ENCODE measurements at regions not wholly inside any gene's neighbourhood (a gene's known extent, or its start where the extent isn't known, plus 50 kb on each side); places are given as distances from the start of the nearest gene placed in this dataset.

DNA sequence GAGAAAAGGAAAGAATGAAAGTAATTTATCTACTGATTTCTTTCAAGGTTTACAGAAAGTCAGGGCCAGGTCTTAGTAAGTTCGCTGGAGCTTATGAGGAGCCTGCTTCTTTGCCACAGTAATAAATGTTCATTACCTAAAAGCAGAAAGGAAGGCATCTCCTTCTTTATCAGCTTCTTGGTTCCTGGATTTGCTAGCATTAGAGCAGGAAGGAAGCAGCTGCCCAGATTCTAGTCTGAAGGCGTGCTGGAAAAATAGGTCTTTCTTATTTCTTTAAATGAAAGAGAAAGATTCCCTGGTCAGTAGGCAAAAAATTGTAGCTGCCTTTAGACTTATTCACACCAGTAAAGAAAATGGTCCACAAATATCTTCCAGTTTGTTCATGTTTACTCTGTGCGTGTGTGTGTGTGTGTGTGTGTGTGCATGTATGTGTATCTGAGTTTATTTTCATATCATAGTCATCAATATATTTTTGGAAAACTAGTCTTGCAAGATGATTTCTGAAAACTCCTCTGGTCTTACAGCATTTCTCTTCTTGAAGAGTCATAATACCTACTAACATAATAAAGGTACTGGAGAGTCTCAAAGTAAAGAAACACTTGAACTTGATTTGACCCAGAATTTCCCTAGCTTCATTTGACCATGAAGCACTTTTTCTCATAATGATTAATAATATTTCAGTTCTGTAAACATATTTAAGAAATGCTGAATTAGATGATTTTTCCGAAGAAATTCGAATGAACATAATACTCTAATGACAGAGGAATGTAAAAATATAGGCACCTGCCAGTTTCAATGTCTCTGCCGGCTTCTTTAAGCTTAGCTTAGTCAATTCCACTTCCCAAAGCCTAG, 255.3 kb upstream of the ZPLD1 start:
- TF ChIP-seq, protein P1, sequence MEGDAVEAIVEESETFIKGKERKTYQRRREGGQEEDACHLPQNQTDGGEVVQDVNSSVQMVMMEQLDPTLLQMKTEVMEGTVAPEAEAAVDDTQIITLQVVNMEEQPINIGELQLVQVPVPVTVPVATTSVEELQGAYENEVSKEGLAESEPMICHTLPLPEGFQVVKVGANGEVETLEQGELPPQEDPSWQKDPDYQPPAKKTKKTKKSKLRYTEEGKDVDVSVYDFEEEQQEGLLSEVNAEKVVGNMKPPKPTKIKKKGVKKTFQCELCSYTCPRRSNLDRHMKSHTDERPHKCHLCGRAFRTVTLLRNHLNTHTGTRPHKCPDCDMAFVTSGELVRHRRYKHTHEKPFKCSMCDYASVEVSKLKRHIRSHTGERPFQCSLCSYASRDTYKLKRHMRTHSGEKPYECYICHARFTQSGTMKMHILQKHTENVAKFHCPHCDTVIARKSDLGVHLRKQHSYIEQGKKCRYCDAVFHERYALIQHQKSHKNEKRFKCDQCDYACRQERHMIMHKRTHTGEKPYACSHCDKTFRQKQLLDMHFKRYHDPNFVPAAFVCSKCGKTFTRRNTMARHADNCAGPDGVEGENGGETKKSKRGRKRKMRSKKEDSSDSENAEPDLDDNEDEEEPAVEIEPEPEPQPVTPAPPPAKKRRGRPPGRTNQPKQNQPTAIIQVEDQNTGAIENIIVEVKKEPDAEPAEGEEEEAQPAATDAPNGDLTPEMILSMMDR (conservative IDR thresholded peaks at IDR 0.05 in 1 of 2, IDR thresholded peaks at IDR 0.05 in 1 of 2; ENCODE audit: low read depth in 1 of 2, low read length in 2 of 2), result no peak
- no peak for TF ChIP-seq EZH2 (IDR thresholded peaks at IDR 0.05; ENCODE audit: low read length, missing control alignments)
- DNase-seq (ENCODE audit: low read depth in 2 of 2), result peak; percentile 31 to 63
- Histone ChIP-seq H3K9me3 (ENCODE audit: control insufficient read depth, insufficient read depth, low read depth, low read length) (no peaks in the 10 kb centered on the region), H3K9ac (ENCODE audit: insufficient read depth, low read length) (peak overlapping the region; percentile 24), H3K4me3 (replicated peaks in 1 of 4; ENCODE audit: control extremely low read depth in 1 of 4, insufficient read depth in 1 of 4, low read depth in 3 of 4, low read length in 4 of 4) (no peak overlapping the region), H3K79me2 (ENCODE audit: control insufficient read depth, insufficient read depth, low read length) (no peaks in the 10 kb centered on the region), H3K36me3 (ENCODE audit: control insufficient read depth, insufficient read depth, low read length) (no peaks in the 10 kb centered on the region), H3K4me2 (ENCODE audit: extremely low read depth, insufficient read depth, low read length) (peak overlapping the region; percentile 40), H3K27me3 (ENCODE audit: control insufficient read depth, insufficient read depth, low read length) (no peaks in the 10 kb centered on the region), H4K20me1 (ENCODE audit: control insufficient read depth, extremely low read depth, insufficient read depth, low read length) (no peaks in the 10 kb centered on the region), H3K27ac (ENCODE audit: insufficient read depth, low read length) (peak overlapping the region; percentile 76), H3K4me1 (ENCODE audit: control insufficient read depth, extremely low read depth, insufficient read depth, low read length) (peaks cover 11% of the 10 kb centered on the region), H2AFZ (ENCODE audit: low read length) (peak overlapping the region; percentile 62)

DNA sequence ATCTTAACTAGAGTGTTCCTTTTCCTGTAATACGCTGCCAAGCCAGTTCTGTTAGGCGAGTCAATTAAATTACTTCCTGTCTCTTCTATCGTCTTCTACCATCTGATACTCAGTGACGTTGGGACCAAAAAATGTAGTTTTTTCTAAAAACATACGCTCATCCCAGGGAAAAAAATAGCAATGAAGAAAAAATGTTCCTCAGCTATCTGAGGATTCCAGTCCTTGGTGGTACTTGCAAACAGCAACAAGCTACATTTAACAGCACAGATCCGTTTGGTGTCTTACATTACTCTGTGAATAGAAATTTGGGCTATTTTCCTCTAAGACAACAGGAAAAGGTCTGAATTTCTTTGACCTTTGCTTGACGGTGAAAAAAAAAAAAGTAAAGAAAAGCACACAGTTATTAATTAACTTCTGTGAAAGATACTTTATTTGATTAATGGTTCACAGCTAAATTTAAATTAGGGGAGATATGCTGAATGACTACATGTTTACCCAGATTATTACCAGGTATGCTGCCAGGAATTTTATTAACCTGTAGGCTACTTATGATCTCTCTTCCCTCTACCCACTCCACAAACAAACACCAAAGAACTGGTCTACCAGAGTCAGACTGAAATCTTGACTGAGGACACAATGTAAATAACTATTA, 254.4 kb upstream of the ZPLD1 start:
- H3K79me2 ChIP-seq (ENCODE audit: control insufficient read depth, insufficient read depth, low read length), result no peaks in the 10 kb centered on the region
- peak overlapping the region; percentile 76 for H3K27ac ChIP-seq (ENCODE audit: insufficient read depth, low read length)
- peak overlapping the region; percentile 34 for H3K4me2 ChIP-seq (ENCODE audit: extremely low read depth, insufficient read depth, low read length)
- peak; percentile 82 to 94 for DNase-seq (ENCODE audit: low read depth in 2 of 2)
- no peak overlapping the region for H3K9ac ChIP-seq (ENCODE audit: insufficient read depth, low read length)
- H3K9me3 ChIP-seq (ENCODE audit: control insufficient read depth, insufficient read depth, low read depth, low read length), result no peaks in the 10 kb centered on the region
- H3K27me3 ChIP-seq (ENCODE audit: control insufficient read depth, insufficient read depth, low read length), result no peaks in the 10 kb centered on the region
- no peak overlapping the region for H2AFZ ChIP-seq (ENCODE audit: low read length)
- no peak overlapping the region for H3K4me3 ChIP-seq (replicated peaks in 1 of 4; ENCODE audit: control extremely low read depth in 1 of 4, insufficient read depth in 1 of 4, low read depth in 3 of 4, low read length in 4 of 4)
- H4K20me1 ChIP-seq (ENCODE audit: control insufficient read depth, extremely low read depth, insufficient read depth, low read length), result no peaks in the 10 kb centered on the region
- H3K36me3 ChIP-seq (ENCODE audit: control insufficient read depth, insufficient read depth, low read length), result no peaks in the 10 kb centered on the region
- TF ChIP-seq, protein P1 (conservative IDR thresholded peaks at IDR 0.05 in 1 of 2, IDR thresholded peaks at IDR 0.05 in 1 of 2; ENCODE audit: low read depth in 1 of 2, low read length in 2 of 2), result no peak
- TF ChIP-seq EZH2 (IDR thresholded peaks at IDR 0.05; ENCODE audit: low read length, missing control alignments), result no peak
- H3K4me1 ChIP-seq (ENCODE audit: control insufficient read depth, extremely low read depth, insufficient read depth, low read length), result peaks cover 9% of the 10 kb centered on the region

DNA sequence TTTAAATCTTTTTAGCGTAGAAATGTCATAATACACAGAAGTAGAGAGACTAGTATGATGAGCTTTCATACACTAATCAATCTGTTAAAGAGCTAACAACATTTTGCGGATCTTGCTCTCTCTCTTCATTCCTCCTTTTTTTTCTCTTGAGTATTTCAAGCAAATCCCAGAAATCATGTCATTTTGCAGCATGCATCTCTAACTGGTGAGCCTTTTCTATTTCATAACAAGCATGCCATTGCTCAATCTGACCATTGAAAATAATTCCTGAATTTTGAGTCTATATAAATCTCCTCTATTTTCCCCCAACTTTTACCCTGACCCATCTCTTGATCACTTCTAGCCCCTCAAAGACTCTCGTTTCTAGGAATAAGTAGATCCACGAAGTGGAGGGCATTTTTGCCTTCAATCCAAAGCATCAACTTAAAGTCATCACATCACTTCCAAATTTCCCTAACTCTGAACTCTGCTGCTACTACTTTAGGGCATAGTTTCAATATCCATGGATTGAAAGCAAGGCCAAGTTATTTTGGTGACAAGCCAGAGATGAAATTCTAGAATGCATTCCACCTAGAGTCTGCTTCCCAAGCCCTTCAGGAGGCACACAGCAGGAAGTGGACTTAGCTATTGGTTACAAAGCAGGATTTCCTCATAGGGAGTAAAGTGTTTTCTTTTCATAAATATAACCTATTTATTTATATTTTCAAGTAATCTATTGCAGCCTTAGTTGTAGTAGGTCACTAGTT, 253.5 kb upstream of the ZPLD1 start:
- no peaks in the 10 kb centered on the region for H3K27me3 ChIP-seq (ENCODE audit: control insufficient read depth, insufficient read depth, low read length)
- H3K4me3 ChIP-seq (replicated peaks in 1 of 4; ENCODE audit: control extremely low read depth in 1 of 4, insufficient read depth in 1 of 4, low read depth in 3 of 4, low read length in 4 of 4), result no peak overlapping the region
- peaks cover 9% of the 10 kb centered on the region for H3K4me1 ChIP-seq (ENCODE audit: control insufficient read depth, extremely low read depth, insufficient read depth, low read length)
- H3K9me3 ChIP-seq (ENCODE audit: control insufficient read depth, insufficient read depth, low read depth, low read length), result no peaks in the 10 kb centered on the region
- H3K36me3 ChIP-seq (ENCODE audit: control insufficient read depth, insufficient read depth, low read length), result no peaks in the 10 kb centered on the region
- no peak overlapping the region for H3K4me2 ChIP-seq (ENCODE audit: extremely low read depth, insufficient read depth, low read length)
- no peaks in the 10 kb centered on the region for H4K20me1 ChIP-seq (ENCODE audit: control insufficient read depth, extremely low read depth, insufficient read depth, low read length)
- peak; percentile 83 to 86 for DNase-seq (ENCODE audit: low read depth in 2 of 2)
- no peaks in the 10 kb centered on the region for H3K79me2 ChIP-seq (ENCODE audit: control insufficient read depth, insufficient read depth, low read length)
- H3K27ac ChIP-seq (ENCODE audit: insufficient read depth, low read length), result peak overlapping the region; percentile 76
- no peak for TF ChIP-seq EZH2 (IDR thresholded peaks at IDR 0.05; ENCODE audit: low read length, missing control alignments)
- TF ChIP-seq, protein P1 (conservative IDR thresholded peaks at IDR 0.05 in 1 of 2, IDR thresholded peaks at IDR 0.05 in 1 of 2; ENCODE audit: low read depth in 1 of 2, low read length in 2 of 2), result no peak
- H2AFZ ChIP-seq (ENCODE audit: low read length), result no peak overlapping the region
- no peak overlapping the region for H3K9ac ChIP-seq (ENCODE audit: insufficient read depth, low read length)

Data from fibroblast of lung (primary cell).